HG02588 (cell line): ENCODE measurements at regions not wholly inside any gene's neighbourhood (a gene's known extent, or its start where the extent isn't known, plus 50 kb on each side); places are given as distances from the start of the nearest gene placed in this dataset.

Source experiments
- ATAC-seq: cut with Tn5 transposase; IDR thresholded peaks from one replicate; pipeline ENCODE4 v1.9.1; 2021; ENCODE audit warnings: mild to moderate bottlenecking, moderate library complexity; ENCODE audit not compliant: unreplicated experiment

DNA sequence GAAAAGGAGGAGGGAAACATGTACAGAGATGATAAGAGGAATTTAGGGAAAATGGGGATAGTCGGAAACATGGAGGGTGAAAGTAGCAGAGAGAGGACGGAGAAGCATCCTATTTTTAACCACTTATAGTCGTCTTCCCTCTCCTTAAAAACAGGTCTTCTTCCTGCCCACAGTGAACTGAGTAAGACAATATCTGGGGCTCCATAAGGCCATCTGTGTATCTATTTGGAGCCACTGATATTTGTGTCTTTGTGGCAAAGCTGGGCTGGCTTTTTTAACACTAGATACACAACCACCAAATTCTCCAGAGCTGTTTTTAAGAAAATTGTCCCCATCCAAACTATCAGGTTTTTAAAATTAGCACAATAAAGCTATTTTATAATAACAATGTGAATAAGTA is 109.5 kb upstream of the RAP1B start:
- no peak for ATAC-seq

GRCh38 chr12:68505970-68506369 is 104.7 kb upstream of the RAP1B start:
- ATAC-seq: no peak

- no peak for ATAC-seq
These were observed 104.1 kb upstream of the RAP1B start for GRCh38 chr12:68506619-68507018.

DNA sequence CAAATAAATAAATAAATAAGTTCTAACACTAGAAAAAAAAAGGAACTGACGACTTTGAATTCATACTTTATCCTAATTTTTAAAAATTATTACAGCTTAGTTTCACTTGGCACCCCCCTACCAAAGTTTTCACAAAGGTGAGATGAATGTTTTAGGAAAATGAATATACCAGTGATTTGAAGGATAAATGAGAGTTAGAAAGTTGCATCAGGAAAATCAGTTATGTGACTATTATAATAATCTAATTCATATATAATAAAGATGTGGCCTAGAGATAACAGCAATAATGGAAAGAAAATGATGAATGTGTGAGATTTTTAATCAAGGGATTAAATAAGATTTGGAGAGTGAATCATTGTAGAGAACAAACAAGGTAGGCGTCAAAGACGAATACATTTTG is 103.0 kb upstream of the RAP1B start:
- no peak for ATAC-seq

GRCh38 chr12:68508576-68508975 is 102.1 kb upstream of the RAP1B start:
- ATAC-seq: no peak

DNA sequence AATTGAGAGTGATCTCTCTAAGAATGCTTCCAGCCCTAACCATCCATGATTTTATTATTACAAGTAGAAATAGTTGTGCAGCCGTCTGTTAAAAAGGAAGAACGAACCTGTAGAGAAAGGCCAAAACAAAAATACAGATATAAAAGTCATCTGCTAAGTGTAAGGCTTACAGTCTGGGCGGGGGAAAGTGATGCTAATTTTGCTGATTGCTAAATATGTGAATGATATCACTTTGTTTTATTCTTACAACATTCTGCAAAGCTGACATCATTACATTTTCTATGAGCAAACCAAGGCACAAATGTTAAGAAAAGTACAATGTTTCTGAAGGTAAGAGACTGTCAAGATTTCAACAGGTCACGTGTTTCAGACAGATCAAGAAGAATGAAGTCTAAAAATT is 101.5 kb upstream of the RAP1B start:
- no peak for ATAC-seq

GRCh38 chr12:68510397-68510796 is 100.3 kb upstream of the RAP1B start:
- ATAC-seq: no peak

GRCh38 chr12:68514807-68515411 is 95.8 kb upstream of the RAP1B start:
- ATAC-seq: no peak

DNA sequence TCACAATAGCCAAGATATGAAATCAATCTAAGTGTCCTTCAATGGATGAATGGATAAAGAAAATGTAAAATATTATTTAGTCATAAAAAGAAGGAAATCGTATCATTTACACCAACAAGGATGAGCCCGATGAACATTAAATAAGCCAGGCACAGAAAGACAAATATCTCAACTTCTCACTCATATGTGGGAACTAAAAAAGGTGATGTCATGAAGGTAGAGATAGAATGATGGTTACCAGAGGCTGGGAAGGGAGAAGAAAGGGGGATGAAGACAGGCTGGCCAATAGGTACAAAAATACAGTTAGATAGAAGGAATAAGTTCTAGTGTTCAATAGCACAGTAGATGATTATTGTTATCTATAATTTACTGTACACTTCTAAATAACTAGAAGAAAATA is 94.9 kb upstream of the RAP1B start:
- ATAC-seq: no peak

GRCh38 chr12:68521321-68521839 is 89.3 kb upstream of the RAP1B start:
- no peak for ATAC-seq

- no peak for ATAC-seq
These were observed 88.7 kb upstream of the RAP1B start for GRCh38 chr12:68521848-68522502.

- ATAC-seq: no peak
These were observed 81.2 kb upstream of the RAP1B start for GRCh38 chr12:68529466-68529865.

DNA sequence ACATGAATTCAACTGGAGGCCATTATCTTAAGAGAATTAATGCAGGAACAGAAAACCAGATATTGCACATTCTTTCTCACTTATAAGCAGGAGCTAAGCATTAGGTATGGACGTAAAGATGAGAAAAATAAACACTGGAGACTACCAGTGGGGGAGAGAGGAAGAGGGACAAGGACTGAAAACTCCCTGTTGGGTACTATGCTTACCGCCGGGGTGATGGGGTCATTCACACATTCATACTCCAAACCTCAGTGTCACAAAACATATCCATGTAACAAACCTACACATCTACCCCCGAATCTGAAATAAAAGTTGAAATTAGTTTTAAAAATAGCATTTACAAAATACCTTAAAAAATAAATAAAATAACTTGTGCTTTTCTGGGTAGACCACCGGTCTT is 80.8 kb upstream of the RAP1B start:
- ATAC-seq: no peak

DNA sequence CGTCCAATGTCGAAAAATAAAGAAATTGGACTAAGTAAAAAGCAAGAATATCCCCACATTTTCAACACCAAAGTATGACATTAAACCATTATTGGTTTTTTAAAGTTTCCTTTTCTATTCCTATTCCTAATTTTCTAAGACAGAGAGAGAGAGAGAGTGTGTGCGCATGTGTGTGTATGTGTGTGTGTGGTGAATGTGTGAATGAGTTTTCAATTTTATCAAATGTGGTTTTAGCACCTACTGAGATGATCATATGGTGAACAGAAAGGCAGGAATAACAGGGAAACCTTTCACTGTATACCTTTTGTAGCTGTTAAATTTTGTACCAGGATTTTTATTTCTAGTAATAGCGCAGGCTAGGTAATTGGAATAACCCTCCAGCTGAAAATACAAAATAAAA is 80.4 kb upstream of the RAP1B start:
- no peak for ATAC-seq

- no peak for ATAC-seq
These were observed 79.7 kb upstream of the RAP1B start for GRCh38 chr12:68530965-68531364.

DNA sequence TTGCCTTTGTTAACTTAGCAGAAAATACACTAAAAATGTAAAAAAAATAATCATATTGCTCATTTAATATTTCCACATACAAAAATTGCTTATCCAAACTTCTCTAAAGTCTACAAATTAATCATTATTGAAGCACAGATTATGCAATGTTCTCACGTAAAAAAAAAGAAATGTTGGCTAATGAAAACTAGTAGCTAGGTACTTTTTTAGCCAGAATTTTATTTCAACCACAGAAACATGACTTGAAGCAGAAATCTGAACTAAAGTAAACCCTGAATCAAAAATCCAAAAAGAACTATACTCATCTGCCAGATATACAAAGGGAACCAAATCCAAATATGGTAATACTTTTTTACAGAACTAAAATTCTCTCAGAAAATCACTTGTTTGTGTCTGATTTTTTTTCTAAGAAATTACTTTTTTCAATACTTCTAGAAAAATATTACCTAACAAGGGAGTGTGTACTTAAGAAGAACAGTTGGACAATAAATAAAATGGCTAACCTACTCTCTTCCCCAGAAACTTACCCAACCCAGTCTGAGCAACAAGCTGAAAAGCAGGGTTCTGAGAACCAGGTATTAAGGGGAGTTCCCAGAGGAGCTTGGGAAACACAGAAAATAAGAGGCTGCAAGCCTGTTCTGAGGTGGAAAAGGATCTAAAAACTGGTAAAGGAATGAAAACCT is 78.4 kb upstream of the RAP1B start:
- ATAC-seq: no peak

DNA sequence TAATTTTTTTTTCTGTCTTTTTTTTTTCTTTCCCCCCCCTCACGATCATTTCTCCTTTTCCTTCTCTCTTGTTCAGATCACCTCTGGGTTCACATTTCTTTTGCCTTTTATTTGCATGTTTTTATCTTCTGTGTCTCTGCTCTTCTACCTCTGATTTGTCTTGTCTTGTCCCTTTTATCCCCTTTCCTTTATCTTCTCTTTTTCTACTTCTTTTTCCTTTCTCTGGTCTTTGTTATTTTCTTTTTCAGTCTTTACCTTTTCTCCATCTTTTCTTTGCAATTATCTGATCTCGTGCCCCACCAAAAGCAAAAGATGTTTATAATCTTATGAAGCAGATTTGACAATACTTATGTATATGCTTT is 77.8 kb upstream of the RAP1B start:
- no peak for ATAC-seq

GRCh38 chr12:68534108-68534507 is 76.6 kb upstream of the RAP1B start:
- no peak for ATAC-seq

DNA sequence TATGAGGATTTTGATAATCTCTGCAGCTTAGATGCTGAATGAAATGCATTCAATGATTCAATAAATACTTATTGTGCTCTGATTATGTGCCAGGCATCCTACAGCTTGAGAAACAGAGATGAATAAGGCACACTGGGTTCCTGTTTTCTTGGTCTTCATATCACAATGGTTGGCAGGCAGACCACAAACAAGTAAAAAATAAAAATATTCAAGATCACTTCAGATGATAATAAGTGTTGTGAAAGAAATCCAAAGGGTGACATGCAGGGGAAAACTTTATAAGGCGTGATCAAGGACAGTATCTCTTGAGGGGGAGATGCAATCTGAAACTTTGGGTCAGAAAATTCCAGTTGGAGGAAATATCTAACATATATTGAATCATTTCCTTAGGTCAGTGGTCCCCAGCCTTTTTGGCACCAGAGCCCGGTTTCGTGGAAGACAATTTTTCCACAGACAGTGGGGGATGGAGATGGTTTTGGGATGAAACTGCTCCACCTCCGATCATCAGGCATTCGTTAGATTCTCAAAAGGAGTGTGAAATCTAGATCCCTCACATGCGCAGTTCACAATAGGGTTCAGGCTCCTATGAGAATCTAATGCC is 73.7 kb upstream of the RAP1B start:
- ATAC-seq: no peak

GRCh38 chr12:68537571-68537970 is 73.1 kb upstream of the RAP1B start:
- no peak for ATAC-seq

DNA sequence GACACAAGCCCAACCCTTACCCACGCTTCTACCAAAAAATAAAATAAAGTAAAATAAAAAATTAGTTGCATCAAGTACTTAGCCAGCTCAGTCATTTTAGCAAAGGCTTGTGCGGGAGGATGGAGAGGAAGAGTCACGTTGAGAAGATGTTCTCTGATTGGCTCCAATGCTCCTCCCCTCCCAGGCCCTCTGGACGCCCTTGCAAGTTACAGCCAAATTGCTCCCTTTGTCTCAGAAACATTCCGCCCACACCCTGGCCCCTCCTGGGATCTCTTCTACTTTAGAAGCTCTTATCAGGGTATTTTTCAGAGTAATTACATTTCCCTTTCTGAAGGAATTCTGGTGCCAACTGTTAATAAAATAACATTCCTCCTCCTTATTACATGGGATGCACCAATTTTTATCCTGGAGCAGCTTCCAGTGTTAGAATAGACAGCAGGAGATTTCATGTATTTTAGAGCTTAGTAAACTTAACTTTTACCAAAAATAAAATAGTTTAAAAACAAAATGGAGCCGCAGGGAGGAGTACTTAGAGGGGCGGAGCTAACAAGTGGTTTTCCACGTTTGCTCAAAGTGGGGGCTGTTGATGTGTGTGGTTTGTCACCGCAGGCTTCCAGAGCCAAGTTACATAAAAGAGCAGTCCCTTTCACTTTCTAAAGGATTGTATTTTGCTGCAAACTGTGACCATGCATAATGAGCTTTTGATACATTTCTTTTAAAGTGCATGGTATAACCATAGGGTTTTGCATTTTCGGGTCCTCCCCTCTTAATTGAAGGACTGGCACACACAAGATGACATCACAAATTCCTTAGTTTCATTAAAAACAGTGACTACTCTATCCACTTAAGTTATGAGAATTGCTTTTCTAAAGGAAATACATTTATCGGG is 71.7 kb upstream of the RAP1B start:
- ATAC-seq: no peak
